DND-41 (cell line): ENCODE measurements at regions not wholly inside any gene's neighbourhood (a gene's known extent, or its start where the extent isn't known, plus 50 kb on each side); places are given as distances from the start of the nearest gene placed in this dataset.

Source experiments
- EZH2 ChIP-seq: IDR thresholded peaks from 3 replicates; pipeline ENCODE4 v1.6.1; 2012; ENCODE audit warnings: borderline replicate concordance, low read depth, mild to moderate bottlenecking, moderate library complexity, low read length, inconsistent platforms; ENCODE audit not compliant: severe bottlenecking
- TF ChIP-seq, protein P1 (sequence below): IDR thresholded peaks from 2 replicates; pipeline ENCODE4 v1.5.1; 2012; ENCODE audit warnings: borderline replicate concordance, low read length, moderate library complexity, mild to moderate bottlenecking; ENCODE audit not compliant: poor library complexity, severe bottlenecking; ENCODE audit errors: extremely low read depth

DNA sequence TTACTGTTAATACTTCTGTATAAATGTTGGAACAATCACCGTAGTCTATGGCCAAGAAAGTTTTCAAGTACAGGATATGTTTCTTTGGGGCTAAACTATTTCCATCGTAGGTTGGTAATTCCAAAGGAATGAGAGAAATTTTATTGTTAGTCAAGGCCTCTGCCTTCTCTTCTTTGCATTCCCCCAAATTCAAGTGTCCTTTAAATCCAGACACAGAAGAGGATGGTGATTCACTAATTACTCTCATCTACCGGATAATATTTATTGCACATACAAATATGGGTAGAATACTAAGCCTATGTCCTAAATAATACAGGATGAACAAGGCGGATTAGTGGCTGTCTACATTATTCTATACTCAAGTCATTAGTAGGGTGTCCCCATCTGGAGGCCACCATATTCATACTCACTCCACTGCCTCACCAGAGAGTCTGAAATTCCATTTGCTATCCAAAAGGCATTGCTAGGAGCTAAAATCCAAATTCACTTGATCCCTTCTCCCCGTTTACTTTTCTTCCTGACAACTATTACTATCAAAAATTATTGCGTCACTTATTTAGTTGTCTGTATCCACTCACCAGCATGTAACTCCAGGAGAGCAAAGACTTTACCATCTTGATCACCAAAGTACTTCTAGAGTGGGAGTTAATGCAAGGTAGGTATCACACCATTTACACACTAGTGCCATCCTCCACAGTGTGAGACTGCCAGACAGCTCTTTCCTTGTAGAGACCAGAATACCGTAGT lies 82.4 kb upstream of the SGCG start:
- TF ChIP-seq EZH2: no peak
- TF ChIP-seq, protein P1, sequence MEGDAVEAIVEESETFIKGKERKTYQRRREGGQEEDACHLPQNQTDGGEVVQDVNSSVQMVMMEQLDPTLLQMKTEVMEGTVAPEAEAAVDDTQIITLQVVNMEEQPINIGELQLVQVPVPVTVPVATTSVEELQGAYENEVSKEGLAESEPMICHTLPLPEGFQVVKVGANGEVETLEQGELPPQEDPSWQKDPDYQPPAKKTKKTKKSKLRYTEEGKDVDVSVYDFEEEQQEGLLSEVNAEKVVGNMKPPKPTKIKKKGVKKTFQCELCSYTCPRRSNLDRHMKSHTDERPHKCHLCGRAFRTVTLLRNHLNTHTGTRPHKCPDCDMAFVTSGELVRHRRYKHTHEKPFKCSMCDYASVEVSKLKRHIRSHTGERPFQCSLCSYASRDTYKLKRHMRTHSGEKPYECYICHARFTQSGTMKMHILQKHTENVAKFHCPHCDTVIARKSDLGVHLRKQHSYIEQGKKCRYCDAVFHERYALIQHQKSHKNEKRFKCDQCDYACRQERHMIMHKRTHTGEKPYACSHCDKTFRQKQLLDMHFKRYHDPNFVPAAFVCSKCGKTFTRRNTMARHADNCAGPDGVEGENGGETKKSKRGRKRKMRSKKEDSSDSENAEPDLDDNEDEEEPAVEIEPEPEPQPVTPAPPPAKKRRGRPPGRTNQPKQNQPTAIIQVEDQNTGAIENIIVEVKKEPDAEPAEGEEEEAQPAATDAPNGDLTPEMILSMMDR: no peak
